Panc1 (cell line): ENCODE measurements at regions not wholly inside any gene's neighbourhood (a gene's known extent, or its start where the extent isn't known, plus 50 kb on each side); places are given as distances from the start of the nearest gene placed in this dataset.

Experiments
- POLR2AphosphoS5 ChIP-seq: IDR thresholded peaks from 2 replicates; pipeline ENCODE4 v1.6.1; 2012; ENCODE audit warnings: mild to moderate bottlenecking, low read depth, low read length, moderate library complexity
- SIN3A ChIP-seq: IDR thresholded peaks from 2 replicates; pipeline ENCODE4 v1.6.1; 2012; ENCODE audit warnings: low read depth, mild to moderate bottlenecking, low read length, moderate library complexity, borderline replicate concordance; ENCODE audit not compliant: insufficient read depth
- TCF7L2 ChIP-seq: IDR thresholded peaks from 2 replicates; pipeline ENCODE4 v1.6.1; 2011; ENCODE audit warnings: mild to moderate bottlenecking, low read depth, low read length, inconsistent platforms
- TF ChIP-seq, protein P1 (sequence below): fragments of 450-650 bp; IDR thresholded peaks from 2 replicates; pipeline ENCODE4 v1.5.1; 2017; ENCODE audit warnings: mild to moderate bottlenecking
- TF ChIP-seq, protein P2 (sequence below), 2 experiments: IDR thresholded peaks; 2 replicates each; pipeline ENCODE4 v1.6.1; 2011 to 2012; ENCODE audit warnings: low read depth in 2 of 2, control low read depth in 1 of 2, low read length in 1 of 2, mild to moderate bottlenecking in 1 of 2, moderate library complexity in 1 of 2; ENCODE audit not compliant: insufficient read depth in 1 of 2

DNA sequence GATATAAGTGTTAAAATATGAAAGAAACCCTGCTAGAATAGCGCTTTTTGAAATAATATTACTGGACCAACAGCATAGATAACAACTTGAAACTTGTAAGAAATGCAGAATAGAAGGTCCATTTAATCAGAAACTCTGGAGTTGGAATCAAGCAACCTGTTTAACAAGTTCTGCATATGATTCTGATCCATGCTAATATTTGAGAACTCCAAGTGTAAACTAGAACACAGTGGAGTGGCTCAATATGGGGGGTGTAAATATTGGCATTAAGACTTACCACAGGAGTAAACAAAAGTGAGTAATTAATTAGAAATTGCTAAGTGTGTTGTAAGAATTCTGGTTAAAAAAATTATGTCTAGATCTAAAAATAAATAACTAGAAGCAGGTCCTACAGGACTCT lies 151.2 kb downstream of the SLITRK1 start:
- TF ChIP-seq, protein P1, sequence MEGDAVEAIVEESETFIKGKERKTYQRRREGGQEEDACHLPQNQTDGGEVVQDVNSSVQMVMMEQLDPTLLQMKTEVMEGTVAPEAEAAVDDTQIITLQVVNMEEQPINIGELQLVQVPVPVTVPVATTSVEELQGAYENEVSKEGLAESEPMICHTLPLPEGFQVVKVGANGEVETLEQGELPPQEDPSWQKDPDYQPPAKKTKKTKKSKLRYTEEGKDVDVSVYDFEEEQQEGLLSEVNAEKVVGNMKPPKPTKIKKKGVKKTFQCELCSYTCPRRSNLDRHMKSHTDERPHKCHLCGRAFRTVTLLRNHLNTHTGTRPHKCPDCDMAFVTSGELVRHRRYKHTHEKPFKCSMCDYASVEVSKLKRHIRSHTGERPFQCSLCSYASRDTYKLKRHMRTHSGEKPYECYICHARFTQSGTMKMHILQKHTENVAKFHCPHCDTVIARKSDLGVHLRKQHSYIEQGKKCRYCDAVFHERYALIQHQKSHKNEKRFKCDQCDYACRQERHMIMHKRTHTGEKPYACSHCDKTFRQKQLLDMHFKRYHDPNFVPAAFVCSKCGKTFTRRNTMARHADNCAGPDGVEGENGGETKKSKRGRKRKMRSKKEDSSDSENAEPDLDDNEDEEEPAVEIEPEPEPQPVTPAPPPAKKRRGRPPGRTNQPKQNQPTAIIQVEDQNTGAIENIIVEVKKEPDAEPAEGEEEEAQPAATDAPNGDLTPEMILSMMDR, result no peak
- TF ChIP-seq POLR2AphosphoS5 (no peak), TCF7L2 (no peak), SIN3A (no peak)
- TF ChIP-seq, protein P2, sequence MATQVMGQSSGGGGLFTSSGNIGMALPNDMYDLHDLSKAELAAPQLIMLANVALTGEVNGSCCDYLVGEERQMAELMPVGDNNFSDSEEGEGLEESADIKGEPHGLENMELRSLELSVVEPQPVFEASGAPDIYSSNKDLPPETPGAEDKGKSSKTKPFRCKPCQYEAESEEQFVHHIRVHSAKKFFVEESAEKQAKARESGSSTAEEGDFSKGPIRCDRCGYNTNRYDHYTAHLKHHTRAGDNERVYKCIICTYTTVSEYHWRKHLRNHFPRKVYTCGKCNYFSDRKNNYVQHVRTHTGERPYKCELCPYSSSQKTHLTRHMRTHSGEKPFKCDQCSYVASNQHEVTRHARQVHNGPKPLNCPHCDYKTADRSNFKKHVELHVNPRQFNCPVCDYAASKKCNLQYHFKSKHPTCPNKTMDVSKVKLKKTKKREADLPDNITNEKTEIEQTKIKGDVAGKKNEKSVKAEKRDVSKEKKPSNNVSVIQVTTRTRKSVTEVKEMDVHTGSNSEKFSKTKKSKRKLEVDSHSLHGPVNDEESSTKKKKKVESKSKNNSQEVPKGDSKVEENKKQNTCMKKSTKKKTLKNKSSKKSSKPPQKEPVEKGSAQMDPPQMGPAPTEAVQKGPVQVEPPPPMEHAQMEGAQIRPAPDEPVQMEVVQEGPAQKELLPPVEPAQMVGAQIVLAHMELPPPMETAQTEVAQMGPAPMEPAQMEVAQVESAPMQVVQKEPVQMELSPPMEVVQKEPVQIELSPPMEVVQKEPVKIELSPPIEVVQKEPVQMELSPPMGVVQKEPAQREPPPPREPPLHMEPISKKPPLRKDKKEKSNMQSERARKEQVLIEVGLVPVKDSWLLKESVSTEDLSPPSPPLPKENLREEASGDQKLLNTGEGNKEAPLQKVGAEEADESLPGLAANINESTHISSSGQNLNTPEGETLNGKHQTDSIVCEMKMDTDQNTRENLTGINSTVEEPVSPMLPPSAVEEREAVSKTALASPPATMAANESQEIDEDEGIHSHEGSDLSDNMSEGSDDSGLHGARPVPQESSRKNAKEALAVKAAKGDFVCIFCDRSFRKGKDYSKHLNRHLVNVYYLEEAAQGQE (IDR thresholded peaks at IDR 0.05; ENCODE audit: insufficient read depth in 1 of 2, low read depth in 2 of 2, low read length in 1 of 2), result no peak
